HG03039 (cell line): ENCODE measurements at regions not wholly inside any gene's neighbourhood (a gene's known extent, or its start where the extent isn't known, plus 50 kb on each side); places are given as distances from the start of the nearest gene placed in this dataset.

Experiments used
- ATAC-seq: cut with Tn5 transposase; IDR thresholded peaks from one replicate; pipeline ENCODE4 v1.9.1; 2021; ENCODE audit warnings: mild to moderate bottlenecking, moderate library complexity; ENCODE audit not compliant: unreplicated experiment

GRCh38 chr3:188085584-188086560 lies 68.1 kb upstream of the LPP start:
- no peak for ATAC-seq

- ATAC-seq, result no peak
Observed at GRCh38 chr3:188088948-188089685, 64.8 kb upstream of the LPP start.

GRCh38 chr3:188090620-188091309 lies 63.2 kb upstream of the LPP start:
- no peak for ATAC-seq

- ATAC-seq, result no peak
Observed at GRCh38 chr3:188091746-188092145, 62.2 kb upstream of the LPP start.

GRCh38 chr3:188092648-188093047 lies 61.3 kb upstream of the LPP start:
- ATAC-seq, result no peak

- ATAC-seq, result no peak
Observed at GRCh38 chr3:188095431-188095830, 58.5 kb upstream of the LPP start.

- ATAC-seq, result no peak
Observed at GRCh38 chr3:188097791-188098190, 56.2 kb upstream of the LPP start.

GRCh38 chr3:188099907-188100306 lies 54.0 kb upstream of the LPP start:
- ATAC-seq, result no peak

- no peak for ATAC-seq
Observed at GRCh38 chr3:188102861-188103547, 51.0 kb upstream of the LPP start.

- no peak for ATAC-seq
Observed at GRCh38 chr3:188104050-188104449, 49.9 kb upstream of the LPP start.
